Activated T-helper 2 cell treated with anti-CD3 and anti-CD28 coated beads, Interferon-gamma antibody, Interleukin-2, Interleukin-4, amounts not matched to agents 10 μg/mL and 5 μg/mL and 100 μg/mL, durations not matched to agents 14 hours and 24 hours and 36 hours (primary cell): ENCODE measurements at regions not wholly inside any gene's neighbourhood (a gene's known extent, or its start where the extent isn't known, plus 50 kb on each side); places are given as distances from the start of the nearest gene placed in this dataset.

Experiments used
- DNase-seq: peaks from one replicate; pipeline ENCODE4 v3.0.0; 2021; ENCODE audit warnings: low spot score
- H3K27ac Mint-ChIP-seq: one replicate; pipeline ENCODE4 v1.8.0; 2021; ENCODE audit warnings: mixed read lengths
- H3K27me3 Mint-ChIP-seq: one replicate; pipeline ENCODE4 v1.8.0; 2021; ENCODE audit warnings: low read depth, mixed read lengths
- H3K36me3 Mint-ChIP-seq: one replicate; pipeline ENCODE4 v1.8.0; 2021; ENCODE audit warnings: low read depth, mixed read lengths
- H3K4me1 Mint-ChIP-seq: one replicate; pipeline ENCODE4 v1.8.0; 2021; ENCODE audit warnings: low read depth, mixed read lengths
- H3K4me3 Mint-ChIP-seq: one replicate; pipeline ENCODE4 v1.8.0; 2021; ENCODE audit warnings: low read depth, mild to moderate bottlenecking, moderate library complexity, mixed read lengths
- H3K9me3 Mint-ChIP-seq: one replicate; pipeline ENCODE4 v1.8.0; 2021; ENCODE audit warnings: mixed read lengths
- intact Hi-C: fragments of 100-400 bp; cut with micrococcal nuclease; formaldehyde crosslinking; loops from one replicate; pipeline ENCODE4 v1.15.1; 2023

GRCh38 chr20:52722926-52723688 lies 249.1 kb upstream of the TSHZ2 start:
- H3K4me3 Mint-ChIP-seq, result no peak overlapping the region
- peaks cover 1% of the 10 kb centered on the region for H3K27me3 Mint-ChIP-seq
- DNase-seq, result no peak
- H3K36me3 Mint-ChIP-seq, result no peaks in the 10 kb centered on the region
- no peaks in the 10 kb centered on the region for H3K4me1 Mint-ChIP-seq
- intact Hi-C loops, result no loop called here
- no peaks in the 10 kb centered on the region for H3K9me3 Mint-ChIP-seq
- no peak overlapping the region for H3K27ac Mint-ChIP-seq

DNA sequence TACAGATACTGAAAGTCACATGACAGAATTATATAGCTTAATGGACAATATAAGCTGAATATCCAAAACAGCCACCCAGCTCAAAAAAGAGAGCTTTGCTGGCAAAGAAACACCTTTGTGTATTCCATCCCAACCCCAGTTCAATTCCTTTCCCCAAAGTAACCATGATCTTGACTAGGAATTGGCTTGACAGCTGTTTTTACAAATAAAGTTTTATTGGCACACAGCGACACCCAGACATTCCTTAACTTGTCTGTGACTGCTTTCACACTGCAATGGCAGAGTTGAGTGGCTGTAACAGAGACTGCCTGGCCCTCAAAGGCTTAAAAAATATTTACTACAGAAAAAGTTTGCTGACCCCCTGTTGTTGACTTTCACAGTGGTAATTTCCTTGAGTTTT lies 264.0 kb upstream of the TSHZ2 start:
- Mint-ChIP-seq H3K27me3 (no peaks in the 10 kb centered on the region), H3K4me1 (no peaks in the 10 kb centered on the region), H3K9me3 (no peaks in the 10 kb centered on the region), H3K36me3 (no peaks in the 10 kb centered on the region), H3K4me3 (no peak overlapping the region), H3K27ac (no peak overlapping the region)
- intact Hi-C loops, result no loop called here
- DNase-seq, result no peak

DNA sequence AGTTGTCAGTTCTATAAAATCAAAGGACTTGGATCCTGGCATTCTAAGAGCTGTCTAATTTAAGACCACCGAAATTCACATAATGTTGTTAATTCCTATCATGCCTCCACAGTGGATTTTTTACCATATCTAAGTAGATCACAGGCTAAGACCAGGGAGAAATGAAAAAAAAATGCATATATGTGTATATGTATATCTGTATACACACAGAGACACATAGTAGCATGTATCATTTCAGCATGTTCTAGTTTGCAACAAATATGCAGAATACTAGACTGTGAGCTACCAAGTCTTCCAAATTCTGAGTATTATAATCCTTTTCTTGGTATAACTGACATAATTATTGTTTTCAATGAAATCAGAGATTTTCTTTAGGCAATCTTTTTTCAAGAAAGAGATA lies 267.6 kb upstream of the TSHZ2 start:
- H3K4me3 Mint-ChIP-seq, result no peak overlapping the region

DNA sequence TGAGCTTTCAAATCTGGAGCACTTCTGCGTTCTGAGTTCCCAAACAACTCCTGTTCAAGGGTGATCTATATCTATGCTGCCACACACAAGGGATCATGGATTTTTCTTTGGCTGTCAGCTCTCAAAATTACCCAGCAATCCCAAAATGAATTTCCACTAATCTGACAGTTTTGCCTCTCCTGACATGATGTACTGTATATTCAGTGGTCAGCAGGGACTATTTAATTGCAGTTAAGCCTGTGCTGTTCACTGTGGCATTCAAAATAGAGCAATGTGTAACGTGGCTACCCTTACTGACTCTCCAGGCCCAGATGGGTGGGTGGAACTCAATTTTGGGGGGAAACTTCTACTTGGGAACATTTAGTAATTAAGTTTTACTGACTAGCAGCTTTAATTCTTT lies 283.8 kb upstream of the TSHZ2 start:
- intact Hi-C loops, result no loop called here
- no peak overlapping the region for H3K4me3 Mint-ChIP-seq

More for the DNA sequence above, 267.6 kb upstream of the TSHZ2 start:
- no peak for DNase-seq
- Mint-ChIP-seq H3K4me1 (no peaks in the 10 kb centered on the region), H3K36me3 (no peaks in the 10 kb centered on the region), H3K27ac (no peak overlapping the region), H3K9me3 (no peaks in the 10 kb centered on the region), H3K27me3 (no peaks in the 10 kb centered on the region)
- intact Hi-C loops, result no loop called here

DNA sequence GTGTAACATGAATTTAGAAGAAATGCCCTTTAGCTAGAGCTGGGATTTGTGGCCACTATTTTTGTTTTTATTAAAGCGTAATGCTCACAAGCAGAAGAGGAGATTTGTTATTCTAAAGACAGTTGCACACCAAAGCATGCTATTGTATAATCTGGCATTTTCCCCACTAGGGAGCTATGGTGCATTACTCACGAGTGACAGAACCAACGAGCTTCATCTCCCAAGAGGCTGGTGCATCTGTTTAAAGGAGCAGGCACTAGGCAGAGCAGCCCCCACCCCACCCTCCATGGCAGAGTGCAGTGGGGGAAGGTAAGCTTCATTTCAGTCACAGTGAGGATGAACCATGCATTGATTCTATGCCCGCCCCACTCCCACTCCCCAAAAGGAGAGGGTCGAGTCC lies 287.3 kb upstream of the TSHZ2 start:
- H3K4me3 Mint-ChIP-seq, result no peak overlapping the region
- no peak overlapping the region for H3K27ac Mint-ChIP-seq
- DNase-seq, result no peak
- H3K9me3 Mint-ChIP-seq, result peaks cover 9% of the 10 kb centered on the region
- H3K36me3 Mint-ChIP-seq, result no peaks in the 10 kb centered on the region
- intact Hi-C loops, result no loop called here
- H3K27me3 Mint-ChIP-seq, result no peaks in the 10 kb centered on the region
- no peaks in the 10 kb centered on the region for H3K4me1 Mint-ChIP-seq

More for the DNA sequence above, 283.8 kb upstream of the TSHZ2 start:
- Mint-ChIP-seq H3K9me3 (peaks cover 5% of the 10 kb centered on the region), H3K27me3 (no peaks in the 10 kb centered on the region), H3K4me1 (no peaks in the 10 kb centered on the region), H3K36me3 (no peaks in the 10 kb centered on the region), H3K27ac (no peak overlapping the region)
- DNase-seq, result no peak

DNA sequence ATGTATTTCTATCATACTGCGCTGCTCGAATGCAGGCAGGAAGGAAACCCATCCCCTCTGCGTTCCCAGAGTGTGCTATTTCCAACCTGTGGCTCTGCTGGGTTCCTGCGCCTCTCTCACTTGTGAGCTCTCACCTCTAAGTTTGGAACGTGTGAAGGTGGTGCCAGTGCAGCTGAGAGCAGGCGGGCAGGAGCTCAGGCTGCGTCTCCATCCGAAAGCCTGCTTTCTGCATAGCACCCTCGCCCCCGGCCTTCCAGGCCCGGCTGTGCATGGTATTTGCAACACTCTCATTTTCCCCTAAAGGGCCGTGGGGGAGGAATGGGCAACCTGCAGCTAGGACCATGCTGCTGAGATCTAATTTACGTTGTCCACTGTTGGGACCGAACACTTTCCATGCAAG lies 288.0 kb upstream of the TSHZ2 start:
- intact Hi-C loops, result no loop called here
- Mint-ChIP-seq H3K4me1 (no peaks in the 10 kb centered on the region), H3K4me3 (no peak overlapping the region), H3K27ac (no peak overlapping the region), H3K9me3 (peaks cover 9% of the 10 kb centered on the region), H3K27me3 (no peaks in the 10 kb centered on the region), H3K36me3 (no peaks in the 10 kb centered on the region)
- DNase-seq, result no peak

DNA sequence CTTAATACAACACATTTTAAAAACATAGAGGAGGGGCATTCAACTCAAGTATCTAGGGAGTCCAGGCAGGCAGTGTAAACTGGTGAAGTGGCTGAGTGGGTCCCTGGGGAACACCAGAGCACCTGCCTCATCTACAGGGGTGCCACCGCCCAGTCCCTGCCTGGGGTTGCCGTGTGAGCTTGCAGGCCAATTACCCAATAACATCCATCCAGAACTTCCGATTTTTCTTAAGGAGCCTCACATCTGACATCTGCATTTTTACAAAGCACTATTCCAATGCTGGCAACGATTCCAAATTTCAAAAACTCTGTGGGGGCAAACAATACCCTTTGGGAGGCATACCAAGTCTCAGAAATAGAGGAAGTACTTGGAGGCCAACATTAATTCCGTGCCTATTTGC lies 288.4 kb upstream of the TSHZ2 start:
- no peak for DNase-seq
- intact Hi-C loops, result no loop called here
- H3K4me3 Mint-ChIP-seq, result no peak overlapping the region
- no peaks in the 10 kb centered on the region for H3K4me1 Mint-ChIP-seq
- H3K27me3 Mint-ChIP-seq, result no peaks in the 10 kb centered on the region
- H3K27ac Mint-ChIP-seq, result no peak overlapping the region
- peaks cover 9% of the 10 kb centered on the region for H3K9me3 Mint-ChIP-seq
- no peaks in the 10 kb centered on the region for H3K36me3 Mint-ChIP-seq

DNA sequence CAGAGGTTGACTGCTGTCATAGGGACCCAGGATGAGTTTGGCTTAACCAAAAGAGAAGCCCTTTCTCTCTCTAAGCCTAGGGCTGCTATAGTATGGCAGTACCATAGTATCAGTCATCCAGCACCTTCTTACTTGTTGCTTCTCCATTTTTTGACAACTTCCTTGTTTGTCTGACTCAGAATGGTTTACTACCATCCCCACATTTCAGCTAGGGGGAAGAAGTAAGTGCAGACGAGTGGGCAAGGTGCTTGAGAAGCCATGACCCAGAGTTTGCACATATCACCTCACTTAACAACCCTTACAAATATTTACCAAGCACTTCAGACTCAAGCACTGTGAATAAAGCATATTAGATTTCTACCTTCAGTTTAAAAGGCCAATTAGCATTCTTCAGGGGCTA lies 289.9 kb upstream of the TSHZ2 start:
- Mint-ChIP-seq H3K36me3 (no peaks in the 10 kb centered on the region), H3K4me1 (no peaks in the 10 kb centered on the region), H3K27me3 (no peaks in the 10 kb centered on the region), H3K4me3 (no peak overlapping the region), H3K27ac (no peak overlapping the region), H3K9me3 (peaks cover 9% of the 10 kb centered on the region)
- DNase-seq, result no peak
- intact Hi-C loops, result no loop called here

DNA sequence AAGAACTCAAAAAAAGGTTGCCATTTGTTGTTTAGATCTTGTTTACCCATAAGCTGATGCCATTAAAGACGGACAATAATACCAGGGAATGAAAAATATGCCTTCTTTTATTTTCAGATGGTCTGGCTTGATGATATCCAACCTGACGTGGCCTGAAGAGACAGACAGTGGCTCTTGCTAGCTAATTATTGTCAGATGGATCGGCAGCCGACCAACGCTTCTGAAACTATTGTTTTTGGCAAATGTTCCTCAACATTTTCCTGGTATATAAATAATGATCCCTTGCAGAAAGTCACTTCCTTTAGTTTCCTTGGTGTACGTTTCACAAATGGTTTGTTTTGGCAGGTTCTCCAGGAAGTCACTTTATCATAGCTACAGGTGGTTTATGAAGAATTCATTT lies 290.9 kb upstream of the TSHZ2 start:
- H3K36me3 Mint-ChIP-seq, result no peaks in the 10 kb centered on the region
- H3K27me3 Mint-ChIP-seq, result no peaks in the 10 kb centered on the region
- no peaks in the 10 kb centered on the region for H3K4me1 Mint-ChIP-seq
- intact Hi-C loops, result no loop called here
- H3K9me3 Mint-ChIP-seq, result peaks cover 9% of the 10 kb centered on the region
- H3K4me3 Mint-ChIP-seq, result no peak overlapping the region
- no peak for DNase-seq
- no peak overlapping the region for H3K27ac Mint-ChIP-seq

- no peak for DNase-seq
- intact Hi-C loops, result no loop called here
- no peaks in the 10 kb centered on the region for H3K36me3 Mint-ChIP-seq
- H3K27ac Mint-ChIP-seq, result no peak overlapping the region
- H3K4me3 Mint-ChIP-seq, result no peak overlapping the region
- no peaks in the 10 kb centered on the region for H3K27me3 Mint-ChIP-seq
- no peaks in the 10 kb centered on the region for H3K4me1 Mint-ChIP-seq
- H3K9me3 Mint-ChIP-seq, result no peaks in the 10 kb centered on the region
Observed at GRCh38 chr20:52677216-52677615, 294.9 kb upstream of the TSHZ2 start.

DNA sequence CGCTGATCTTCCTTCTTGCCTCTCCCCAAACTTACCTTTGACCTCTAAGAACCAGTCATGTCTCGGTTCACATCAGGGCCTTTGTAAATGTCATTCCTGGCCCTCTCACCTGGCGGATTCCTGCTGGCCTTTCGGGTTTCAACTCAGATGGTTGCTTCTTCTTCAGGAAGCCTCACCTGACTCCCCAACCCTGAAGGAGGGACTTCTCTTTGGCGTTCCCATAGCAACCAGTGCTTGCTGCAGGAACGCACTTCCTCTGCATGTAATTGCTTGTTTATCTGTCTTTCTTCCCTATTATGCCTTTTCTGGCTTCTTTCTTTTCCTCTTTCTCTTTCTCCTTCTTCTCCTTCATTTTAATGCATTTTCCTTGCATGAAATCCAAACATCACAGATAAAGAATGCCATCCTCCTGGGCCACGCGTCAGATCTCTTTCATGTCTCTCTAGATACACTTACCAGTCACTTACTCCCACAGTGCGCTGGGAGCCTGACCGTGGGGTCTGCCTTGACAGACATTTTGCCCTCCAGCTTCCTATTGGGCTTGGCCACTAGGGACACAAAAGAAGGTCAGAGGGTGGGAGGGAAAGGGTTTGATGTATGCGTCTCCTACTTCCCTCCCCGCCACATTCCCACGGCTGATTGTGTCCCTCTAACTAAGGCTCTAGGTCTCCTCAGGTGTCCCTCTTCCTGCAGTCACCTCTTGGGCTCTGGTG lies 295.7 kb upstream of the TSHZ2 start:
- Mint-ChIP-seq H3K36me3 (no peaks in the 10 kb centered on the region), H3K4me1 (no peaks in the 10 kb centered on the region), H3K9me3 (no peaks in the 10 kb centered on the region), H3K27ac (no peak overlapping the region), H3K27me3 (no peaks in the 10 kb centered on the region), H3K4me3 (no peak overlapping the region)
- DNase-seq, result no peak
- intact Hi-C loops, result no loop called here

DNA sequence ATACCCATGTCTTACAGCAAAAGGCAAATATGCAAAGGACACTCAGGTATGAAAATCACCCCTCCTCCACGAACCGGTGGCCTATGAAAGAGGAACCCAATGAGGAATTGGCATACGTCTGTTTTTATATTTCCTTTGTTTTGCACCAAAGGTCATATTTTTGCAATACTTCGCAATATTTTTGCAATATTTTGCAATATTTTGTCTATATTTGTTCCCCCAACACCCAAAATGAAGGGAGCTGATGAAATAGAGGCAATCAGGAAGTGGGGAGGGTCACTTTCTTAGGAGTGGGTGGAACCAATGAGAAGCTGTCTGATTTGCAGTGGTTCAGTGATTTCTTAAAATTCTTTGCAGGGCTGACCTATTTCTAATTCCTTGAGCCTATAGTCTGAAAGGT lies 296.8 kb upstream of the TSHZ2 start:
- intact Hi-C loops, result no loop called here
- Mint-ChIP-seq H3K27me3 (no peaks in the 10 kb centered on the region), H3K36me3 (no peaks in the 10 kb centered on the region), H3K4me3 (no peak overlapping the region), H3K27ac (no peak overlapping the region), H3K4me1 (no peaks in the 10 kb centered on the region), H3K9me3 (no peaks in the 10 kb centered on the region)
- DNase-seq, result no peak

DNA sequence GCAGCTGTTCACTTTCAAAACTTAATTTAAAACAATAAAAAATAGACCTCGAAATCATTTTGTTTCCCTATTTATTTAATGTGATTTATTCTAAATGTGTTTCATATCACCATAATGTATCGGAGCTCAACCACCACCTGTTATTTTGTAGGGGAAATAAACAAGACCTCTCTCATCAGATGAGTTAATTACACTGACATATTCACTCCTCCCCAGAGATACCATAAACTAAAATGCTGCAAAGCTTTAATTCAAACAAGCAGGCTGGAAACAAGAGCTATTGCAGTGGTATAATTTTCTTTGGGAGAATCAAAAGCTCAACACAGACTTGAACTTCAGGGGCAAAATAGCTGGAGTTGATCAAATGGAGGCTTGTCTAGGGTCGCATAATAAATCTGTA lies 303.5 kb upstream of the TSHZ2 start:
- no peak overlapping the region for H3K27ac Mint-ChIP-seq
- no peaks in the 10 kb centered on the region for H3K27me3 Mint-ChIP-seq
- no peaks in the 10 kb centered on the region for H3K4me1 Mint-ChIP-seq
- H3K4me3 Mint-ChIP-seq, result no peak overlapping the region
- DNase-seq, result no peak
- intact Hi-C loops, result no loop called here
- H3K36me3 Mint-ChIP-seq, result no peaks in the 10 kb centered on the region
- H3K9me3 Mint-ChIP-seq, result no peaks in the 10 kb centered on the region
